HEK293 (cell line): ENCODE measurements at regions not wholly inside any gene's neighbourhood (a gene's known extent, or its start where the extent isn't known, plus 50 kb on each side); places are given as distances from the start of the nearest gene placed in this dataset.

ENCODE experiments used
- CTCF ChIA-PET: fragments of 350-600 bp; formaldehyde crosslinking; extraction: SDS; loops from one replicate; lab custom pipeline; 2021; ENCODE audit warnings: antibody characterized with exemption; lab: Yijun Ruan, JAX
- POLR2A ChIA-PET: fragments of 300-600 bp; formaldehyde crosslinking; extraction: SDS; loops from one replicate; lab custom pipeline; 2020; ENCODE audit warnings: antibody characterized with exemption, inconsistent platforms; lab: Yijun Ruan, JAX
- H3K27ac ChIP-seq: fragments of 200-500 bp; sonication (Bioruptor generic); 2 replicates; pipeline ENCODE4 v1.5.1; 2014; ENCODE audit warnings: low read depth, low read length, control low read depth, inconsistent platforms; ENCODE audit errors: extremely low read depth
- H3K36me3 ChIP-seq, 2 experiments: fragments of 200-500 bp in 1 of 2; sonication (Bioruptor generic) in 1 of 2; 1 replicate in 1 of 2; 2 replicates in 1 of 2; pipeline ENCODE4 v1.5.1; 2014 to 2017; ENCODE audit warnings: inconsistent platforms in 2 of 2, low read length in 2 of 2; ENCODE audit not compliant: control insufficient read depth in 2 of 2, insufficient read depth in 1 of 2
- H3K4me1 ChIP-seq: fragments of 200-500 bp; sonication (Bioruptor generic); 2 replicates; pipeline ENCODE4 v1.5.1; 2014; ENCODE audit warnings: mild to moderate bottlenecking, low read length, inconsistent platforms; ENCODE audit not compliant: control insufficient read depth, insufficient read depth
- H3K4me3 ChIP-seq: 2 replicates; pipeline ENCODE4 v1.5.1; 2011; ENCODE audit warnings: low read depth, mild to moderate bottlenecking, control low read depth, low read length, moderate library complexity
- H3K9me3 ChIP-seq: fragments of 200-500 bp; sonication (Bioruptor generic); 2 replicates; pipeline ENCODE4 v1.5.1; 2014; ENCODE audit warnings: low read depth, low read length, inconsistent platforms; ENCODE audit not compliant: control insufficient read depth, insufficient read depth
- KLF7 ChIP-seq: fragments of 450-650 bp; formaldehyde crosslinking; IDR thresholded peaks from 2 replicates; pipeline ENCODE4 v1.5.1; 2016; ENCODE audit warnings: missing biosample characterization, missing genetic modification characterization, borderline replicate concordance
- ZNF174 ChIP-seq: fragments of 450-650 bp; formaldehyde crosslinking; IDR thresholded peaks from 2 replicates; pipeline ENCODE4 v1.5.0; 2017; ENCODE audit warnings: missing biosample characterization, mild to moderate bottlenecking, missing genetic modification characterization
- ZNF202 ChIP-seq: fragments of 450-650 bp; formaldehyde crosslinking; IDR thresholded peaks from 2 replicates; pipeline ENCODE4 v1.5.1; 2016; ENCODE audit warnings: missing biosample characterization, missing genetic modification characterization, borderline replicate concordance
- ZNF23 ChIP-seq: fragments of 450-650 bp; formaldehyde crosslinking; IDR thresholded peaks from 2 replicates; pipeline ENCODE4 v1.5.1; 2016; ENCODE audit warnings: missing biosample characterization, missing genetic modification characterization, borderline replicate concordance
- ZNF324 ChIP-seq: fragments of 450-650 bp; formaldehyde crosslinking; IDR thresholded peaks from 2 replicates; pipeline ENCODE4 v1.5.1; 2016; ENCODE audit warnings: missing biosample characterization, missing genetic modification characterization
- ZNF335 ChIP-seq: fragments of 450-650 bp; formaldehyde crosslinking; conservative IDR thresholded peaks from 2 replicates; pipeline ENCODE4 v1.5.1; 2016; ENCODE audit warnings: missing biosample characterization, missing genetic modification characterization
- ZNF426 ChIP-seq: fragments of 450-650 bp; formaldehyde crosslinking; IDR thresholded peaks from 2 replicates; pipeline ENCODE4 v1.5.1; 2017; ENCODE audit warnings: missing biosample characterization, missing genetic modification characterization, mild to moderate bottlenecking, inconsistent platforms, moderate library complexity
- ZNF596 ChIP-seq: fragments of 450-650 bp; IDR thresholded peaks from 2 replicates; pipeline ENCODE4 v1.5.0; 2018; ENCODE audit warnings: missing biosample characterization, mild to moderate bottlenecking, missing genetic modification characterization, moderate library complexity
- ZNF791 ChIP-seq: fragments of 450-650 bp; formaldehyde crosslinking; IDR thresholded peaks from 2 replicates; pipeline ENCODE4 v1.5.1; 2016; ENCODE audit warnings: missing biosample characterization, missing genetic modification characterization
- TF ChIP-seq, protein P1 (sequence below): fragments of 450-650 bp; formaldehyde crosslinking; IDR thresholded peaks from 2 replicates; pipeline ENCODE4 v1.5.1; 2016; ENCODE audit warnings: missing biosample characterization, missing genetic modification characterization
- TF ChIP-seq, protein P2 (sequence below): fragments of 450-650 bp; formaldehyde crosslinking; IDR thresholded peaks from 2 replicates; pipeline ENCODE4 v1.5.1; 2017; ENCODE audit warnings: missing biosample characterization, missing genetic modification characterization
- TF ChIP-seq, protein P3 (sequence below): fragments of 450-650 bp; IDR thresholded peaks from 2 replicates; pipeline ENCODE4 v1.5.1; 2018; ENCODE audit warnings: missing biosample characterization, missing genetic modification characterization
- TF ChIP-seq, protein P4 (sequence below): fragments of 450-650 bp; formaldehyde crosslinking; IDR thresholded peaks from 2 replicates; pipeline ENCODE4 v1.5.1; 2016; ENCODE audit warnings: missing biosample characterization, missing genetic modification characterization
- TF ChIP-seq, protein P5 (sequence below): fragments of 450-650 bp; formaldehyde crosslinking; IDR thresholded peaks from 2 replicates; pipeline ENCODE4 v1.5.1; 2016; ENCODE audit warnings: missing biosample characterization, missing genetic modification characterization
- TF ChIP-seq, protein P6 (sequence below): fragments of 450-650 bp; formaldehyde crosslinking; IDR thresholded peaks from 2 replicates; pipeline ENCODE4 v1.5.1; 2016; ENCODE audit warnings: missing biosample characterization, missing genetic modification characterization

DNA sequence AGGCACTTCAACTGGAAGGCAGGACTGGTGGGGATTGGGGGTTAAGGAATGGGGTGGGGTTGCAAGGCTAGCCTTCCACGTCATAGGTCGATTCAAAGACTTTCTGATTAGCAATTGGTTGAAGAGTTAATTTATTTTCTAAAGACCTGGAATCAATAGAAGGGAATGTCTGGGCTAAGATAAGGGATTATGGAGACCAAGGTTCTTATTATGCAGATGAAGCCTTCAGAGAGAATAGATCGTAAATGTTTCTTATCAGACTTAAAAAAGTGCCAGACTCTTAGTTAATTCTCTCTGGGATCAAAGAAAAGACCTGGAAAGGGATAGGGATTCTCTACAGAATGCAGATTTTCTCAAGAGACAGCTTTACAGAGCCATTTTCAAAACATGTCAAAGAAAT lies 368.0 kb upstream of the DLGAP1 start (continued):
- no peak for TF ChIP-seq ZNF23 (tag by site-specific recombination)
- TF ChIP-seq ZNF426 (tag by site-specific recombination): no peak
- TF ChIP-seq ZNF791 (tag by site-specific recombination): no peak
- TF ChIP-seq, protein P1, sequence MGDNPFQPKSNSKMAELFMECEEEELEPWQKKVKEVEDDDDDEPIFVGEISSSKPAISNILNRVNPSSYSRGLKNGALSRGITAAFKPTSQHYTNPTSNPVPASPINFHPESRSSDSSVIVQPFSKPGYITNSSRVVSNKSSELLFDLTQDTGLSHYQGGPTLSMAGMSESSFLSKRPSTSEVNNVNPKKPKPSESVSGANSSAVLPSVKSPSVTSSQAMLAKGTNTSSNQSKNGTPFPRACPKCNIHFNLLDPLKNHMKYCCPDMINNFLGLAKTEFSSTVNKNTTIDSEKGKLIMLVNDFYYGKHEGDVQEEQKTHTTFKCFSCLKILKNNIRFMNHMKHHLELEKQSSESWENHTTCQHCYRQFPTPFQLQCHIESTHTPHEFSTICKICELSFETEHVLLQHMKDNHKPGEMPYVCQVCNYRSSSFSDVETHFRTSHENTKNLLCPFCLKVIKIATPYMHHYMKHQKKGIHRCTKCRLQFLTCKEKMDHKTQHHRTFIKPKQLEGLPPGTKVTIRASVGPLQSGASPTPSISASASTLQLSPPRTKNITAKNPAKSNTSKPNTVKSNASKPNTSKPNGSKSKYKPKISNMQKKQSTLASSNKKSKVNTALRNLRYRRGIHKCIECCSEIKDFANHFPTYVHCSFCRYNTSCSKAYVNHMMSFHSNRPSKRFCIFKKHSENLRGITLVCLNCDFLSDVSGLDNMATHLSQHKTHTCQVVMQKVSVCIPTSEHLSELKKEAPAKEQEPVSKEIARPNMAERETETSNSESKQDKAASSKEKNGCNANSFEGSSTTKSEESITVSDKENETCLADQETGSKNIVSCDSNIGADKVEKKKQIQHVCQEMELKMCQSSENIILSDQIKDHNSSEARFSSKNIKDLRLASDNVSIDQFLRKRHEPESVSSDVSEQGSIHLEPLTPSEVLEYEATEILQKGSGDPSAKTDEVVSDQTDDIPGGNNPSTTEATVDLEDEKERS (tag by site-specific recombination): no peak
- no peak for TF ChIP-seq KLF7 (tag by site-specific recombination)

DNA sequence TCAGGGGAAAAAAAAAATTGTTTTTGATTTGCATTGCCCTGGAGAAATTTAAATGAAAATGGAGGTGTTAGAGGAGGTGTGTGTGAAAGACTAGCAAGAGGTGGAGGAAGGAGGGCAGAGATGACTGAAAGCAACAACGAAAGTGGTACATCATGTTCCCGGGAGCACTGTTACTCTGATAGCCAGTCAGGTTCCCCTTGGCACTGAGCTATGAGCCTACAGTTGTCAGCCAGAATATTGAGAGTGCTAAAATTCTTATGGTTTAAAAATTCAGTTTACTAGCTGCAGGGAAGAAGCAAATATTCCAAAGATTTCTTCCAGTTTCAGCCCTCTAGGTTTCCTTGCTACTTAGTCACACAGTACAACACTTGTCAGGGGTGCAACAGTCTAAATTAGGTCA lies 366.7 kb upstream of the DLGAP1 start:
- POLR2A ChIA-PET: no interaction called here
- CTCF ChIA-PET: no interaction called here
- Histone ChIP-seq H3K27ac (no peak overlapping the region), H3K4me1 (no peaks in the 10 kb centered on the region)
- TF ChIP-seq ZNF324 (tag by site-specific recombination) (no peak), ZNF596 (tag by site-specific recombination) (no peak), ZNF202 (tag by site-specific recombination) (no peak), ZNF335 (tag by site-specific recombination) (no peak), ZNF174 (tag by site-specific recombination) (no peak)
- TF ChIP-seq, protein P2, sequence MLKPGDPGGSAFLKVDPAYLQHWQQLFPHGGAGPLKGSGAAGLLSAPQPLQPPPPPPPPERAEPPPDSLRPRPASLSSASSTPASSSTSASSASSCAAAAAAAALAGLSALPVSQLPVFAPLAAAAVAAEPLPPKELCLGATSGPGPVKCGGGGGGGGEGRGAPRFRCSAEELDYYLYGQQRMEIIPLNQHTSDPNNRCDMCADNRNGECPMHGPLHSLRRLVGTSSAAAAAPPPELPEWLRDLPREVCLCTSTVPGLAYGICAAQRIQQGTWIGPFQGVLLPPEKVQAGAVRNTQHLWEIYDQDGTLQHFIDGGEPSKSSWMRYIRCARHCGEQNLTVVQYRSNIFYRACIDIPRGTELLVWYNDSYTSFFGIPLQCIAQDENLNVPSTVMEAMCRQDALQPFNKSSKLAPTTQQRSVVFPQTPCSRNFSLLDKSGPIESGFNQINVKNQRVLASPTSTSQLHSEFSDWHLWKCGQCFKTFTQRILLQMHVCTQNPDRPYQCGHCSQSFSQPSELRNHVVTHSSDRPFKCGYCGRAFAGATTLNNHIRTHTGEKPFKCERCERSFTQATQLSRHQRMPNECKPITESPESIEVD: no peak
- TF ChIP-seq, protein P3, sequence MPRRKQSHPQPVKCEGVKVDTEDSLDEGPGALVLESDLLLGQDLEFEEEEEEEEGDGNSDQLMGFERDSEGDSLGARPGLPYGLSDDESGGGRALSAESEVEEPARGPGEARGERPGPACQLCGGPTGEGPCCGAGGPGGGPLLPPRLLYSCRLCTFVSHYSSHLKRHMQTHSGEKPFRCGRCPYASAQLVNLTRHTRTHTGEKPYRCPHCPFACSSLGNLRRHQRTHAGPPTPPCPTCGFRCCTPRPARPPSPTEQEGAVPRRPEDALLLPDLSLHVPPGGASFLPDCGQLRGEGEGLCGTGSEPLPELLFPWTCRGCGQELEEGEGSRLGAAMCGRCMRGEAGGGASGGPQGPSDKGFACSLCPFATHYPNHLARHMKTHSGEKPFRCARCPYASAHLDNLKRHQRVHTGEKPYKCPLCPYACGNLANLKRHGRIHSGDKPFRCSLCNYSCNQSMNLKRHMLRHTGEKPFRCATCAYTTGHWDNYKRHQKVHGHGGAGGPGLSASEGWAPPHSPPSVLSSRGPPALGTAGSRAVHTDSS (tag by site-specific recombination): no peak
- TF ChIP-seq, protein P4, sequence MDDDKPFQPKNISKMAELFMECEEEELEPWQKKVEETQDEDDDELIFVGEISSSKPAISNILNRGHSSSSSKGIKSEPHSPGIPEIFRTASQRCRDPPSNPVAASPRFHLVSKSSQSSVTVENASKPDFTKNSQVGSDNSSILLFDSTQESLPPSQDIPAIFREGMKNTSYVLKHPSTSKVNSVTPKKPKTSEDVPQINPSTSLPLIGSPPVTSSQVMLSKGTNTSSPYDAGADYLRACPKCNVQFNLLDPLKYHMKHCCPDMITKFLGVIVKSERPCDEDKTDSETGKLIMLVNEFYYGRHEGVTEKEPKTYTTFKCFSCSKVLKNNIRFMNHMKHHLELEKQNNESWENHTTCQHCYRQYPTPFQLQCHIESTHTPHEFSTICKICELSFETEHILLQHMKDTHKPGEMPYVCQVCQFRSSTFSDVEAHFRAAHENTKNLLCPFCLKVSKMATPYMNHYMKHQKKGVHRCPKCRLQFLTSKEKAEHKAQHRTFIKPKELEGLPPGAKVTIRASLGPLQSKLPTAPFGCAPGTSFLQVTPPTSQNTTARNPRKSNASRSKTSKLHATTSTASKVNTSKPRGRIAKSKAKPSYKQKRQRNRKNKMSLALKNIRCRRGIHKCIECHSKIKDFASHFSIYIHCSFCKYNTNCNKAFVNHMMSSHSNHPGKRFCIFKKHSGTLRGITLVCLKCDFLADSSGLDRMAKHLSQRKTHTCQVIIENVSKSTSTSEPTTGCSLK (tag by site-specific recombination): no peak
- TF ChIP-seq, protein P5, sequence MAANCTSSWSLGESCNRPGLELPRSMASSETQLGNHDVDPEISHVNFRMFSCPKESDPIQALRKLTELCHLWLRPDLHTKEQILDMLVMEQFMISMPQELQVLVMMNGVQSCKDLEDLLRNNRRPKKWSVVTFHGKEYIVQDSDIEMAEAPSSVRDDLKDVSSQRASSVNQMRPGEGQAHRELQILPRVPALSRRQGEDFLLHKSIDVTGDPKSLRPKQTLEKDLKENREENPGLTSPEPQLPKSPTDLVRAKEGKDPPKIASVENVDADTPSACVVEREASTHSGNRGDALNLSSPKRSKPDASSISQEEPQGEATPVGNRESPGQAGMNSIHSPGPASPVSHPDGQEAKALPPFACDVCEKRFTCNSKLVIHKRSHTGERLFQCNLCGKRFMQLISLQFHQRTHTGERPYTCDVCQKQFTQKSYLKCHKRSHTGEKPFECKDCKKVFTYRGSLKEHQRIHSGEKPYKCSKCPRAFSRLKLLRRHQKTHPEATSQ (tag by site-specific recombination): no peak
- TF ChIP-seq, protein P6, sequence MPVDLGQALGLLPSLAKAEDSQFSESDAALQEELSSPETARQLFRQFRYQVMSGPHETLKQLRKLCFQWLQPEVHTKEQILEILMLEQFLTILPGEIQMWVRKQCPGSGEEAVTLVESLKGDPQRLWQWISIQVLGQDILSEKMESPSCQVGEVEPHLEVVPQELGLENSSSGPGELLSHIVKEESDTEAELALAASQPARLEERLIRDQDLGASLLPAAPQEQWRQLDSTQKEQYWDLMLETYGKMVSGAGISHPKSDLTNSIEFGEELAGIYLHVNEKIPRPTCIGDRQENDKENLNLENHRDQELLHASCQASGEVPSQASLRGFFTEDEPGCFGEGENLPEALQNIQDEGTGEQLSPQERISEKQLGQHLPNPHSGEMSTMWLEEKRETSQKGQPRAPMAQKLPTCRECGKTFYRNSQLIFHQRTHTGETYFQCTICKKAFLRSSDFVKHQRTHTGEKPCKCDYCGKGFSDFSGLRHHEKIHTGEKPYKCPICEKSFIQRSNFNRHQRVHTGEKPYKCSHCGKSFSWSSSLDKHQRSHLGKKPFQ (tag by site-specific recombination): no peak
- TF ChIP-seq, all 188 proteins: peak for 0
- Histone ChIP-seq H3K36me3 (no peaks in the 10 kb centered on the region), H3K4me3 (no peak overlapping the region), H3K9me3 (no peaks in the 10 kb centered on the region)
